GM19455 (cell line): ENCODE measurements at regions not wholly inside any gene's neighbourhood (a gene's known extent, or its start where the extent isn't known, plus 50 kb on each side); places are given as distances from the start of the nearest gene placed in this dataset.

Experiments
- ATAC-seq: cut with Tn5 transposase; IDR thresholded peaks from one replicate; pipeline ENCODE4 v1.9.1; 2021; ENCODE audit not compliant: unreplicated experiment

- no peak for ATAC-seq
These were observed 469.8 kb upstream of the KIRREL3 start for GRCh38 chr11:127470306-127470884.

- no peak for ATAC-seq
These were observed 463.8 kb upstream of the KIRREL3 start for GRCh38 chr11:127464325-127464724.

GRCh38 chr11:127462065-127462344, 461.4 kb upstream of the KIRREL3 start:
- ATAC-seq, result no peak

GRCh38 chr11:127461241-127462064, 460.9 kb upstream of the KIRREL3 start:
- ATAC-seq, result no peak

- ATAC-seq, result no peak
These were observed 458.0 kb upstream of the KIRREL3 start for GRCh38 chr11:127458561-127458960.

GRCh38 chr11:127454856-127455255, 454.3 kb upstream of the KIRREL3 start:
- no peak for ATAC-seq

- ATAC-seq, result no peak
These were observed 452.0 kb upstream of the KIRREL3 start for GRCh38 chr11:127452533-127452932.

GRCh38 chr11:127451861-127452260, 451.3 kb upstream of the KIRREL3 start:
- no peak for ATAC-seq

GRCh38 chr11:127448101-127448500, 447.5 kb upstream of the KIRREL3 start:
- no peak for ATAC-seq

- no peak for ATAC-seq
These were observed 444.9 kb upstream of the KIRREL3 start for GRCh38 chr11:127445476-127445875.

GRCh38 chr11:127443297-127443696, 442.7 kb upstream of the KIRREL3 start:
- no peak for ATAC-seq

GRCh38 chr11:127440616-127441015, 440.0 kb upstream of the KIRREL3 start:
- ATAC-seq, result no peak

- ATAC-seq, result no peak
These were observed 424.7 kb upstream of the KIRREL3 start for GRCh38 chr11:127425281-127425680.

- no peak for ATAC-seq
These were observed 424.1 kb upstream of the KIRREL3 start for GRCh38 chr11:127424661-127425060.

GRCh38 chr11:127420139-127420538, 419.6 kb upstream of the KIRREL3 start:
- no peak for ATAC-seq

GRCh38 chr11:127412722-127413380, 412.3 kb upstream of the KIRREL3 start:
- ATAC-seq, result no peak

GRCh38 chr11:127412234-127412633, 411.7 kb upstream of the KIRREL3 start:
- no peak for ATAC-seq

- ATAC-seq, result no peak
These were observed 410.7 kb upstream of the KIRREL3 start for GRCh38 chr11:127411283-127411682.

- ATAC-seq, result no peak
These were observed 394.5 kb upstream of the KIRREL3 start for GRCh38 chr11:127395034-127395433.

GRCh38 chr11:127393460-127393997, 393.0 kb upstream of the KIRREL3 start:
- no peak for ATAC-seq

GRCh38 chr11:127392575-127392974, 392.0 kb upstream of the KIRREL3 start:
- ATAC-seq, result no peak

- no peak for ATAC-seq
These were observed 389.9 kb upstream of the KIRREL3 start for GRCh38 chr11:127390465-127390864.
